Prostate gland (tissue), 2 donors: ENCODE measurements at regions not wholly inside any gene's neighbourhood (a gene's known extent, or its start where the extent isn't known, plus 50 kb on each side); places are given as distances from the start of the nearest gene placed in this dataset.
A peak's percentile ranks its signal among the peaks of the same experiment; 100 is the strongest.

ENCODE experiments used
- CTCF ChIP-seq, 4 experiments: fragments of 200-600 bp in 2 of 4; fragments of 450-650 bp in 2 of 4; sonication (generic) in 2 of 4; IDR thresholded peaks; 1 replicate in 3 of 4; 2 replicates in 1 of 4; pipeline ENCODE4 v1.5.1; 2016 to 2019; ENCODE audit warnings: antibody characterized with exemption in 4 of 4, mild to moderate bottlenecking in 2 of 4, moderate library complexity in 2 of 4
- POLR2A ChIP-seq: fragments of 450-650 bp; IDR thresholded peaks from one replicate; pipeline ENCODE4 v1.6.1; 2016; ENCODE audit warnings: antibody characterized with exemption, mild to moderate bottlenecking
- POLR2AphosphoS5 ChIP-seq: sonication (generic); formaldehyde crosslinking; IDR thresholded peaks from one replicate; pipeline ENCODE4 v1.6.1; 2017; ENCODE audit warnings: antibody characterized with exemption

- TF ChIP-seq CTCF (IDR thresholded peaks at IDR 0.05) (no peak), POLR2AphosphoS5 (peak; percentile 20), POLR2A (no peak)
Measured at GRCh38 chr9:38178237-38178636, 109.2 kb upstream of the SHB start.
